Erythroblast (primary cell): ENCODE measurements at regions not wholly inside any gene's neighbourhood (a gene's known extent, or its start where the extent isn't known, plus 50 kb on each side); places are given as distances from the start of the nearest gene placed in this dataset.
"Not testable (repeated sequence)": the region's sequence is repeated elsewhere in the genome, so short reads cannot be mapped to it uniquely, and the experiment has no call there.

Experiments used
- DNase-seq, 2 experiments: peaks; one replicate each; lab custom pipeline; 2025; lab: John Stamatoyannopoulos, UW
- GATA1 ChIP-seq: IDR thresholded peaks from 2 replicates; pipeline ENCODE4 v1.6.1; 2011; ENCODE audit warnings: low read depth, mild to moderate bottlenecking, control low read depth, low read length, moderate library complexity
- POLR2A ChIP-seq: IDR thresholded peaks from 2 replicates; pipeline ENCODE4 v1.6.1; 2011; ENCODE audit warnings: mild to moderate bottlenecking, low read length

DNA sequence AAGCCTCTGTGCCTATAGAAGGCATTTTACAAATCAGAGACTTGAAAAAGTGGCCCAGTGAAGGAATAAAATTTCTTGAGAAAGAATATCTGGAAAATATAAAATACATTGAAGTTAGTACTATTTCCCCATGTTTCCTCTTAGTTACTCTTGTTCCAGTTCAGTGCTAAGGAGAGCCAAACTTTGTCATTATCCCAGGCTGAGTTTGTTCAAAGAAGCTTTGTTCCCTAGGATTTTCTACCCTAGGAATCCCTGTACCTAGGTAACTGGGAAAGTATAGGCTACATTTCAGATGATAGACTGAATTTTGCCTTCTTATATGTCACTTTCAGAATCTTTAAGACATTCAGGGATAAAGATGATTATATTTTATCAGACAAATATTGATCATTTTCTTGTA is 1395.7 kb upstream of the MAP3K7 start:
- no peak for TF ChIP-seq GATA1
- no peak for TF ChIP-seq POLR2A
- no peak for DNase-seq

DNA sequence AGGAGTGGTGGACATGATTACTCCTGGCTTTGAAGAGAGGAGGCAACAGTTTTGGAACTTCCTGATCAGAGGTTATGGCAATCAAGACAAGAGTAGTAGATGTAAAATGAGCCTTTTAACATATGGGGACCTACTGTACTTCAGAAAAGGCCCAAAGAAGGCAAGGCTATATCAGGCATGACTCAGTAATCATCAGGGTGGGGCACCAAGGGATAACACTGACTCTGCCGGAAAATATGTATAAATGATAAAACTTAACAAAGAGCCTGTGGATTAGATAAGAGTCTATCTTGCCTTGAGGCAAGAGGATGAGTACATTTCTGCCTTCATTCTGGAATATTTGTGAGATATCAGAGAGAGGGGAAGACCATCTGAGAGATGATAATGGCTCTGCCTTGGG is 1389.9 kb upstream of the MAP3K7 start:
- no peak for TF ChIP-seq POLR2A
- no peak for TF ChIP-seq GATA1
- peak in 1 of 2 experiments; percentile 9 for DNase-seq

DNA sequence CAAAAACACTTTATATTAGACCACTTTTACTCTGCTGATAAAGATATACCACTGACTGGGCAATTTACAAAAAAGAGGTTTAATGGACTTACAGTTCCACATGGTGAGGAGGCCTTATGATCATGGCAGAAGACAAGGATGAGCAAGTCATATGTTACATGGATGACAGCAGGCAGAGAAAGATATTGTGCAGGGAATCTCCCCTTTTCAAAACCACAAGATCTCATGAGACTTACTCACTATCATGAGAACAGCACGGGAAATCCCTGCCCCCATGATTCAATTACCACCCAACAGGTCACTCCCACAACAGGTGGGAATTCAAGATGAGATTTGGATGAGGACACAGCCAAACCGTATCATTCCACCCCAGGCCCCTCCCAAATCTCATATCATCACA is 1383.8 kb upstream of the MAP3K7 start:
- no peak for TF ChIP-seq POLR2A
- DNase-seq = no peak

DNA sequence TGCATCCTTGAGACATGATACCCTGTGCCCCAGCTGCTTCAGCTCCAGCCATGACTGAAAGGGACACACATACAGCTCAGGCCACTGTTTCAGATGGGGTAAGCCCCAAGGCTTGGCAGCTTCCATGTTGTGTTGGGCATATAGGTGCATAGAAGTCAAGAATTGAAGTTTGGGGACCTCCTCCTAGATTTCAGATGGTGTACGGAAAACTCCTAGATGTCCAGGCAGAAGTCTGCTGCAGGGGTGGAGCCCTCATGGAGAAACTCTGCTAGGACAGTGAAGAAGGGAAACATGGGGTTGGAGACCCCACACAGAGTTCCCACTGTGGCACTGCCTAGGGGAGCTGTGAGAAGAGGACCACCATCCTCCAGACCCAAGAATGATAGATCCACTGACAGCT is 1379.0 kb upstream of the MAP3K7 start:
- no peak for DNase-seq
- TF ChIP-seq GATA1 (no peak), POLR2A (no peak)

DNA sequence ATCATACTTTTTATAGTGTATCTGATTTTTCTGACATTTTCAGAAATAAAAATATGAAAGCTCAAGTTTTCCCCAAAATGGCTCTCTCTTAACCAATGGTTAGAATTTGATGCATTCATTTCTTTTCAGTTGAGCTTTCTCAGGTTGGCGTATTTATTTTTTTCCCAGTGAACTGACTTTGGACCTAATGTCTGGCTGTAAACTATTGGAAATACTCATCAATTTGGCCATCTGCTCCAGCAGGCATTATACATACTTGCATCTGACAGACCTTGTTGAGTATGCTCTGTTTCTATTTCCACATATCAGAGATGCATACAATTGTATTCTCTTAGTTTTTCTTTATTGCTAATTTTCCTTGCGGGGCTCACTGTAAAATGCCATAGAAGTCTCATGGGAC is 1374.8 kb upstream of the MAP3K7 start:
- no peak for DNase-seq

DNA sequence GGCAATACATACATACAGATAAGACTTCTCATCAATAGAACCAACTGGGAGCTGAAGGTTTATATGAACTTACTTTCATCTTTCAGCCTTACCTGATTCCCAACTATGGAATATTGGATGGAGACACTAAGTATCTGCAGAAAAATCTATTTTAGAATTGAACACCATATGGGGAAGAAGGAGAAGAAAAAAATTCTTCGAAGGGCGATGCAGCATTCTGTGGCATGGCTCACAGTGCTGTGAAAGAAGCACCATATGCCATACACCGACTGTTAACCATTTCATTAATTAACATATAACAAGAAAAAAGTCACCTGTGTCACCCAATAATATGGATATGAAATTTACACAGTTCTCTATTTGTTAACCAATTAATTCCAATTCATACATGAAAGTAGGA is 1374.4 kb upstream of the MAP3K7 start:
- TF ChIP-seq POLR2A (no peak), GATA1 (no peak)
- no peak for DNase-seq

More for the DNA sequence above, 1374.8 kb upstream of the MAP3K7 start:
- no peak for TF ChIP-seq GATA1
- TF ChIP-seq POLR2A = no peak

DNA sequence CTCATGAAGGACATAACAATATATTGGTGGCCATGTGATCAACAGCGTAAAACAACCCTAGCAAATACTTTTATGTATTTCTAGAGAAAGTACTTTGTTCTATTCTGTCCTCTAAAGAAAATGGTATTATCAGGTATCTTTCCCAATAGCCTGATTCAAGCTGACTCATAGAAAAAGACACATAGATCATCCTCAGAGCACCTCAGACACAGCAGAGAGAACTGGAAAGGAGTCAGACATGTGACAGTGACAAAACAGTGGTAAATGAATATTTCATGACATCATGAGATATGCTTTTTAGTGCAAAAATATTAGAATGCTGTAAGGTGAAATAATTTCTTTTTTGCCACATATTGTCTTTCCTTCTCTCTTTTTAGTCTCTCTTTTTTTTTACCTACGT is 1355.0 kb upstream of the MAP3K7 start:
- no peak for TF ChIP-seq POLR2A
- no peak for TF ChIP-seq GATA1

DNA sequence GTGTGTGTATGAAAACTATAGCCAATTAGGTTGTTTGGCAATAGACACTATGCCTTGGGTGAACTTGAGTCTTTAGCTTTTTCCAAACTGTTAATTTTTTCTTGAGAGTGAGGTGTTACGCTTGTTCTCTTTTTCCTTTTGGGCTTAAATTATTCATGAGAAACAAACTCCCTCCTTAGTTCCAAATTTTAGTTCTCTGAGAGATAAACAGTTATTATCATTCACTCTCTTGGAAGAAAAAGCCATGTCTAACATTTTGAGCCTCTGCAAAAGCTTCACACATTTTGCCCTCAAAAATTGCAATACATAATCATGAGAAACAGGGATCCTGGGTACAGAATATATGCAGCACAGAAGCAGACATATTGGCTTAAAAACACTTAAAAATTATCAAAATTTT is 1353.9 kb upstream of the MAP3K7 start:
- TF ChIP-seq POLR2A (no peak), GATA1 (no peak)
- DNase-seq = no peak

More for the DNA sequence above, 1355.0 kb upstream of the MAP3K7 start:
- no peak for DNase-seq

DNA sequence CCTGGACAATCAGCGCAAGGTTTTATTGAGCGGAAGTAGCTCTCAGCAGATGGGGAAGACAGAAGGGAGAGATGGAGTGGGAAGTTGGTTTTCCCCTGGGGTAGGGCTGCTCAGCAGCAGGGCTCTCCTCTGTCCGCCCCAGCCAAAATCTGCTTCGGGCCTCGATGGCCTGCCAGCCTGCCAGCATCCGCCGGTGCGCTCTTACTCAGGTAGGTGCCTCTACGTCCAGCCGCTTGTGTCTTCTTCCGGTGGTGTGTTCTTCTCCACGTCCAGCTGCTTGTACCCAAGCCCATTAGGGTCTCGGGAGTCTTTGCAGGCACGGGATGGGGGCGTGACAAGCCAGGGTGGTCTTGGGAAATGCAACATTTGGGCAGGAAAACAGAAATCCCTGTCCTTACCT is 1340.0 kb upstream of the MAP3K7 start:
- TF ChIP-seq GATA1 (no peak), POLR2A (no peak)
- no peak for DNase-seq

DNA sequence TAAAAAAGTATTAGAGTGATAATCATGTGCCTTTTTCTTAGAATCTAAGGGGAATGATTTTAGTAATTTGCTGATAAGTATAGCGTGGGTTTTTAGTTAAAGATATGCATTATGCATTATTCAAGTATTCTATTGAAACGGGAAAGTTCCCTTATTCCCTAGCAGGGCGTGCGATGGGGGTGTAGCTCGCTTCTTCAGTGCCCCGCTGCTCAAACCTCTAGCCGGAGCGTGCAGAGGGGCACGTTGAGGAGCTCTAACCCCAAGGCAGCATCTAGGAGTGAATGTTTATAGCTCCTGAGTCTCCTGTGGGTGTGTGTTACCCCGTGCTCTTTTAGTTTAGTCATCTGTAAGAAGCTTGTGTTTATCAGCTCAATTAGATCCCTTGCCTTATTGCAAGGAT is 1339.5 kb upstream of the MAP3K7 start:
- no peak for DNase-seq
- no peak for TF ChIP-seq GATA1
- no peak for TF ChIP-seq POLR2A

DNA sequence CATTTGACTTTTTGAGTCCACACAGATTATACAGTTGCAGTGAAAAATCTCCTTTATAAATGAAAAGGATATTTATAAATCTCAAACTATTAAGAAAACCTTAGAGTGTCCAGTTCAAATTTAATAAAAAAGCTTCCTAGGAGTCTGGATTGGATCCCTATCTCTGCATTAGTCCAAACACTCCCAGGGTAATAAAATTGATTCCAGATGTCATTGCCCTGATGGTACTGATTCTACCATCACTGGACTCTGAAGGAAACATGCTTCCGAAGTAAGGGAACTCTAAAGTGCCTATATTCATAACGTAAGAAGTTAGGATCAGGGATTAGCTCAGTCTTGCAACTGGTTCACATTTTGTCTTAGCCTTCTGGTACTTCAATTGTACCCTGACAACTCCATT is 1325.1 kb upstream of the MAP3K7 start:
- no peak for TF ChIP-seq POLR2A
- no peak for TF ChIP-seq GATA1

DNA sequence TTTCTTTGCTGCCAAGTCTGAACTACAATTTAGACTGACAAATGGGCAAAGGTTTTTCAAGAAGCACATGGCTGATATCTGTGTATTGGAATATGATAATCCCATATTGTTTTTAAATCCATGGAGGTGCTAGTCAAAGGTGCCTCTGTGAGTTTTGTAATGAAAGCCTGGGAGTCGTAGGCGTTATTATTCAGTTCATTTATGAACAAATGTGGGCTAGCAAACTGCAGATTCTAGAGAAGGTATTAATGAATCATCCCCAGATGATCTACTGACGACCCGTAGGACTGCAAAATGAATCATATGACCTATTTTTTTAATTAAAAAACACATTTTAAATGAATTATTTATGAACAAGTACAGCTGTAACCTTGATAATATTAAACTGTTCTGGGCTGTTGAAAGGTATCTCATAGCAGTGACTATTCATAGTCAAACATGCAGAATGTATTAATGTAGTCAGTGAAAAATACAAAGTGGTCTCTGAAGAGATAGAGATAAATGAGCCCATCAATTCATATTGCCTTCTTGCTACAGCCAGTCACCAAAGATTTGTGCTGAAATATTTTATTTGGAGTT is 1317.8 kb upstream of the MAP3K7 start:
- TF ChIP-seq POLR2A (no peak), GATA1 (no peak)
- DNase-seq = no peak

More for the DNA sequence above, 1325.1 kb upstream of the MAP3K7 start:
- no peak for DNase-seq

DNA sequence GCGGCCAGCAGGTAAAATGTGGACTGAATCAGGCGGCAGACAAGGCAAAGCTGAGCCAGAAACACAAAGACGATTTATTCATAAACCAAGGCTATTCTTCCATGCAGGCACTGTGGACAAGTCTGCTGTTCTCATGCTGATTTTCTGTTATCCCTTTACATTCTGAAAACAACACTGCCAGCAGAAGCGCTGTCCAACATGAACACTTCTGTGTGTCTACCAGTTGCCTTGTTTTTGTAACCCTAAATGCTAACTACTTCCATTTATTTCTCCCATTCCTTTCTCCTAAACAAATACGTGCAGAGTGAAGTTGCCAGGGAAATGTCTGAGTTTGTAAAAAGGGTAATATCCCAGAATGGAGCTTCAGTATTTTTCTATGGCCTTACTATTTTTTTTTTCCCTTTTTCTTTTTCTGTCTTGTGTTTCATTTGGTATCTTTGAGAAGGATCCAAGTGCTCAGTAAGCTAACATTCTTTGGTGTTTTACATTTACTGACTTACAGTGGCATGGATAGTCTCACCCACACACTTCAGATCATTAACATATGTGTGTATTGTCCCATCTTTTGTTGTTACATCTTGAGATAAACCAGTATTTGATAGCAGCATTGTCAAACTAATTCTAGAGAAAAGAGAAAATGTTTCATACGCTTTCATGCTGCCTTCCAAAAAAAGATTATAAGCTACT is 1308.9 kb upstream of the MAP3K7 start:
- no peak for DNase-seq
- TF ChIP-seq GATA1 (no peak), POLR2A (no peak)

DNA sequence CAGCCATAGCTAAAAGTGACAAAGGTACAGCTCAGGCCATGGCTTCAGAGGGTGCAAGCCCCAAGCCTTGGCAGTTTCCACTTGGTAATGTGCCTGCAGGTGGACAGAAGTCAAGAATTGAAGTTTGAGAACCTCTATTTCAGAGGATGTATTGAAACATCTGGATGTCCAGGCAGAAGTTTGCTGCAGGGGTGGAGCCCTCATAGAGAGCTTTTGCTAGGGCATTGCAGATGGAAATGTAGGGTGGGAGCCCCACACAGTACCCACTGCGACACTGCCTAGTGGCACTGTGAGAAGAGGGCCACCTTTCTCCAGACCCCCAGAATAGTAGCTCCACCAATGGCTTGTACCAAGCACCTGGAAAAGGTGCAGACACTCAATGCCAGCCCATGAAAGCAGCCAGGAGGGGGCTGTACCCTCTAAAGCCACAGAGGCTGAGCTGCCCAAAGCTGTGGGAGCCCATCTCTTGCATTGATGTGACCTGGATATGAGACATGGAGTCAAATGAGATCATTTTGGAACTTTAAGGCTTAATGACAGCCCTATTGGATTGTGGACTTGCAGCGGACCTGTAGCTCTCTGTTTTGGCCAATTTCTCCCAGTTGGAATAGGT is 1299.4 kb upstream of the MAP3K7 start:
- no peak for DNase-seq
- TF ChIP-seq POLR2A (no peak), GATA1 (no peak)

DNA sequence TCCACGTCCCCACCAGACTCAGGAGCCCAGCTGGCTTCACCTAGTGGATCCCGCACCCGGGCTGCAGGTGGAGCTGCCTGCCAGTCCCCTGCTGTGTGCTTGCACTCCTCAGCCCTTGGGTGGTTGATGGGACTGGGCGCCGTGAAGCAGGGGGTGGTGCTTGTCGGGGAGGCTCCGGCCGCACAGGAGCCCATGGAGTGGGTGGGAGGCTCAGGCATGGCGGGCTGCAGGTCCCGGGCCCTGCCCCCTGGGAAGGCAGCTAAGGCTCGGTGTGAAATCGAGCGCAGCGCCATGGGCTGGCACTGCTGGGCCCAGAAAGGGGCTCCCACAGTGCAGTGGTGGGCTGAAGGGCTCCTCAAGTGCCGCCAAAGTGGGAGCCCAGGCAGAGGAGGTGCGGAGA is 1294.9 kb upstream of the MAP3K7 start:
- not testable (repeated sequence) for DNase-seq
